WTC11 (cell line): ENCODE measurements at regions not wholly inside any gene's neighbourhood (a gene's known extent, or its start where the extent isn't known, plus 50 kb on each side); places are given as distances from the start of the nearest gene placed in this dataset.

ENCODE experiments used
- CREB1 ChIP-seq: sonication (generic); formaldehyde crosslinking; IDR thresholded peaks from 2 replicates; pipeline ENCODE4 v1.8.0; 2023; ENCODE audit warnings: mild to moderate bottlenecking, missing genetic modification reagents
- NFE2L1 ChIP-seq: sonication (generic); formaldehyde crosslinking; IDR thresholded peaks from 2 replicates; pipeline ENCODE4 v1.8.1; 2023; ENCODE audit warnings: missing genetic modification reagents
- NR3C1 ChIP-seq: sonication (generic); formaldehyde crosslinking; conservative IDR thresholded peaks from 2 replicates; pipeline ENCODE4 v1.8.1; 2023; ENCODE audit warnings: low read depth, mild to moderate bottlenecking, missing genetic modification reagents
- SMAD3 ChIP-seq: sonication (generic); formaldehyde crosslinking; IDR thresholded peaks from 2 replicates; pipeline ENCODE4 v1.8.0; 2022; ENCODE audit warnings: missing genetic modification reagents, mild to moderate bottlenecking, borderline replicate concordance
- USF1 ChIP-seq: sonication (generic); formaldehyde crosslinking; IDR thresholded peaks from 2 replicates; pipeline ENCODE4 v1.8.0; 2022; ENCODE audit warnings: mild to moderate bottlenecking, missing genetic modification reagents
- ZNF317 ChIP-seq: sonication (generic); formaldehyde crosslinking; IDR thresholded peaks from 2 replicates; pipeline ENCODE4 v1.8.1; 2023; ENCODE audit warnings: low read depth, mild to moderate bottlenecking, moderate library complexity, missing genetic modification reagents, borderline replicate concordance
- ZNF671 ChIP-seq: fragments of 250-450 bp; sonication (Bioruptor Pico); IDR thresholded peaks from 2 replicates; pipeline ENCODE4 v1.8.0; 2021; ENCODE audit warnings: mild to moderate bottlenecking
- TF ChIP-seq, protein P1 (sequence below): fragments of 200-600 bp; IDR thresholded peaks from 2 replicates; pipeline ENCODE4 v1.8.0; 2022; ENCODE audit warnings: antibody characterized with exemption
- TF ChIP-seq, protein P2 (sequence below): sonication (generic); formaldehyde crosslinking; IDR thresholded peaks from 2 replicates; pipeline ENCODE4 v1.8.1; 2022; ENCODE audit warnings: low read depth, missing genetic modification reagents, borderline replicate concordance

GRCh38 chr4:18479825-18480224, 458.3 kb upstream of the LCORL start:
- TF ChIP-seq, protein P1, sequence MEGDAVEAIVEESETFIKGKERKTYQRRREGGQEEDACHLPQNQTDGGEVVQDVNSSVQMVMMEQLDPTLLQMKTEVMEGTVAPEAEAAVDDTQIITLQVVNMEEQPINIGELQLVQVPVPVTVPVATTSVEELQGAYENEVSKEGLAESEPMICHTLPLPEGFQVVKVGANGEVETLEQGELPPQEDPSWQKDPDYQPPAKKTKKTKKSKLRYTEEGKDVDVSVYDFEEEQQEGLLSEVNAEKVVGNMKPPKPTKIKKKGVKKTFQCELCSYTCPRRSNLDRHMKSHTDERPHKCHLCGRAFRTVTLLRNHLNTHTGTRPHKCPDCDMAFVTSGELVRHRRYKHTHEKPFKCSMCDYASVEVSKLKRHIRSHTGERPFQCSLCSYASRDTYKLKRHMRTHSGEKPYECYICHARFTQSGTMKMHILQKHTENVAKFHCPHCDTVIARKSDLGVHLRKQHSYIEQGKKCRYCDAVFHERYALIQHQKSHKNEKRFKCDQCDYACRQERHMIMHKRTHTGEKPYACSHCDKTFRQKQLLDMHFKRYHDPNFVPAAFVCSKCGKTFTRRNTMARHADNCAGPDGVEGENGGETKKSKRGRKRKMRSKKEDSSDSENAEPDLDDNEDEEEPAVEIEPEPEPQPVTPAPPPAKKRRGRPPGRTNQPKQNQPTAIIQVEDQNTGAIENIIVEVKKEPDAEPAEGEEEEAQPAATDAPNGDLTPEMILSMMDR = no peak
- TF ChIP-seq CREB1 (CRISPR knock-in tag) = no peak
- TF ChIP-seq ZNF671 = no peak
- TF ChIP-seq ZNF317 (CRISPR knock-in tag) = no peak
- no peak for TF ChIP-seq NFE2L1 (CRISPR knock-in tag)
- no peak for TF ChIP-seq SMAD3 (CRISPR knock-in tag)
- TF ChIP-seq USF1 (CRISPR knock-in tag) = no peak
- no peak for TF ChIP-seq NR3C1 (CRISPR knock-in tag)
- TF ChIP-seq, protein P2, sequence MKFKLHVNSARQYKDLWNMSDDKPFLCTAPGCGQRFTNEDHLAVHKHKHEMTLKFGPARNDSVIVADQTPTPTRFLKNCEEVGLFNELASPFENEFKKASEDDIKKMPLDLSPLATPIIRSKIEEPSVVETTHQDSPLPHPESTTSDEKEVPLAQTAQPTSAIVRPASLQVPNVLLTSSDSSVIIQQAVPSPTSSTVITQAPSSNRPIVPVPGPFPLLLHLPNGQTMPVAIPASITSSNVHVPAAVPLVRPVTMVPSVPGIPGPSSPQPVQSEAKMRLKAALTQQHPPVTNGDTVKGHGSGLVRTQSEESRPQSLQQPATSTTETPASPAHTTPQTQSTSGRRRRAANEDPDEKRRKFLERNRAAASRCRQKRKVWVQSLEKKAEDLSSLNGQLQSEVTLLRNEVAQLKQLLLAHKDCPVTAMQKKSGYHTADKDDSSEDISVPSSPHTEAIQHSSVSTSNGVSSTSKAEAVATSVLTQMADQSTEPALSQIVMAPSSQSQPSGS = no peak
